GM12874 (cell line): ENCODE measurements at regions not wholly inside any gene's neighbourhood (a gene's known extent, or its start where the extent isn't known, plus 50 kb on each side); places are given as distances from the start of the nearest gene placed in this dataset.

Experiments
- CTCF ChIP-seq: IDR thresholded peaks from 2 replicates; pipeline ENCODE4 v1.5.1; 2011; ENCODE audit warnings: low read depth, mild to moderate bottlenecking, control low read depth, low read length, moderate library complexity; ENCODE audit not compliant: insufficient read depth

GRCh38 chr5:21398511-21398910 lies 1410.5 kb upstream of the CDH18 start:
- TF ChIP-seq CTCF = no peak

GRCh38 chr5:21397693-21398092 lies 1409.7 kb upstream of the CDH18 start:
- no peak for TF ChIP-seq CTCF

- no peak for TF ChIP-seq CTCF
These were observed 1403.5 kb upstream of the CDH18 start for GRCh38 chr5:21391506-21391905.

GRCh38 chr5:21263361-21263760 lies 1275.4 kb upstream of the CDH18 start:
- no peak for TF ChIP-seq CTCF

GRCh38 chr5:21254161-21254560 lies 1266.2 kb upstream of the CDH18 start:
- TF ChIP-seq CTCF = no peak

GRCh38 chr5:21244982-21245381 lies 1257.0 kb upstream of the CDH18 start:
- TF ChIP-seq CTCF = no peak

- no peak for TF ChIP-seq CTCF
These were observed 1250.8 kb upstream of the CDH18 start for GRCh38 chr5:21238786-21239185.

- no peak for TF ChIP-seq CTCF
These were observed 1249.5 kb upstream of the CDH18 start for GRCh38 chr5:21237461-21237860.
